GM21786 (cell line): ENCODE measurements at regions not wholly inside any gene's neighbourhood (a gene's known extent, or its start where the extent isn't known, plus 50 kb on each side); places are given as distances from the start of the nearest gene placed in this dataset.

Experiments used
- ATAC-seq: cut with Tn5 transposase; IDR thresholded peaks from one replicate; pipeline ENCODE4 v1.9.1; 2021; ENCODE audit not compliant: unreplicated experiment

DNA sequence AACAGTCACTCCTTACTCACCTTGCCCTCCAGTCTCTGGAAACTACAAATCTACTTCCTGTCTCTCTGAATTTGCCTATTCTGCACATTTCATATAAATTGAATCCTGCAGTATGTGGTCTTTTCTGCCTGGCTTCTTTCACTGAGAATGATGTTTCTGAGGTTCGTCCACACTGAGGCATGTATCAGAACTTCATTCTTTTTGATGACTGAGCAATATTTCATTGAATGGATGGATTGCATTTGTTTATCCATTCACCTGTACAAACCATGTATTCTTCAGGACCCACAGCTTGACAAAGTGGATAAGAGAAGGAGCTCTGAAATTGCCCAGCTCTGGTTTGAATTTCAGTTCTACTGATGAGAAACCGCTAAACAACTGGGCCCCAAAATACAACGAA lies 118.9 kb upstream of the ARRDC4 start:
- no peak for ATAC-seq

DNA sequence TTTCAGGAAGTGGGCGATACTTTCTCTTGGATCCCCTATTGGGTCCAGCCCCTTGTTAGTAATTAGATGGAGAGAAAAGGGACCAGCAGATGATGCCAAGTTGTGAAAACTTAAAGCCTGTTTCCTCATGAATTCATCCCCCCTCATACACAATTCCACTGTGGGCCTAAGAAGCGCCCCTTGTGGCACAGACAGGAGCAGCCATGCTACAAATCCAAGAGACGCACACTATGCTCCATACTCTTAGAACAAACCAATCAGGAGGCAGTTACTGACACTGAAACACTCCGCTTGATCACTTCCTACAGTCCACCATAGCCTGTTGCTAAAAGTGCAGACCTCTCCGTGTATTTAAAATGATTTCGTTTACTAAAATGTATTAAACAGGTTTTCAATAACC lies 111.3 kb upstream of the ARRDC4 start:
- no peak for ATAC-seq

DNA sequence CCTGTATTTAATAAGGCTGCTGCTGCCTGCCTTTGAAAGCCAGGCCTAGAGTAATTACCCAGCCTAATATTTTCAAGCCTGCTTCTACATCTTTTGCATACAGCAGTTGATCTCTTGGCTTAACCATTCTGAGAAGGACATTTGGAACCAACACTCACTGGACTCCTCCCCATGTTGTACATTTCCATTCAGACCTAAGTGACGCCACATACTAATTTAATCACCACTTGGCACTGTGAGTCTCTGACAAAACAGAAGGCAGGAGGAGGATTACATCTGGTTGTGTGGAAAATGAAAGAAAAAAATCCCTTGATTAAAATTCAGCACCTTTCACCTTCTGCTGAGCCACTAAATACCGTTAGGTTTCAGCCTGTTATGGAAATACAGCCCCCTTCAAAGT lies 102.2 kb upstream of the ARRDC4 start:
- ATAC-seq: no peak

DNA sequence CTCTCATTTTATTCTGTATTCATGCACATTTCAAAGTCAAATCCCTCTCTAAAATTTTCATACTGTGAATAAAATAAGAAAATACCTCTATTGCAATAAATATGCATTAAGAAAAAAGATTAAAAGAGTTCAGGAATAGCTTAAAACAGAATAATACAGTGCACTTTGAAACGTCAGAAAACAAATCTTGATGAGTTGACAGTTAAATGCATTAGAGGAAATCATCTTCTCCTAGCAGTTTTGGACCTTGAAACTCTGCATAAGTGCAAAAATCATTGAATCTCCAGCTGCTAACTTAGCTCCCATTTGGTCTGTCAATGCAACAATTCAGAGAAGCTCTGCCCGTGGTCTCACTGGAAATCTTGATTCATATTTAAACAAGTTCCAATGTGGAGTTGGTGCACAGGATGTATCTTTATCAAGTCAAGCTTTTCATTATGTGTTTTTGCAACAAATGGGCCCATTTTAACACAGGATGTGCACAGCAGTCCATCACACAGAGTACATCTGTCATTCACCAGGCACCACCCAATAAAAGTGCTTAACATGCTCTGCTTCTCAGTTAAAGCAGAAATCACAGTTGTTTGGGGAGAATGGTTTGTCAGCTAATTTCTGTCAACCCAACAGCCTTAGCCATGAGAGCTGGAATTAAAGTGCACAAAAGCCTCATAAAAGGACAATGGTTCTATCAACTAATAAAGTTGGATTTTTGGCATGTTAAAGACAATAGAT lies 98.8 kb upstream of the ARRDC4 start:
- ATAC-seq: no peak

DNA sequence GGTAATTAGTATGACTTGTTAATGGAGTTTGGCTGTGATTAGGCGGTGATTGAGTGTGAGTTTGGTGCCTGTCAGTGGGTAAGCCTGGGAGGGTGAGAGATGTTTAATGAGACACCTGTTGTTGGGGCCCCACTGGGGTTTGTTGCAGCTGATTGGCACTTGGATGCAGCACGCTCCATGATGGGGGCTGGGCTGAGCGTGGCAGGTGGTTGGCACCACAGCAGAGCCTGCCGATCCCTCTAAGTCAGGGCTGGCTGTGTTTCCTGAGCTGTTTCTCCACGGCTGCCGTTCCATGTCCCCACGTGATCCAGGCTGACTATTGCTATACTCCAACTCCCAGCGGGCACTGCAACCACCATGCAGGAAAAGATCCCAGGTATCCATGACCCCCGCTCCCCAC lies 93.5 kb upstream of the ARRDC4 start:
- ATAC-seq: no peak

DNA sequence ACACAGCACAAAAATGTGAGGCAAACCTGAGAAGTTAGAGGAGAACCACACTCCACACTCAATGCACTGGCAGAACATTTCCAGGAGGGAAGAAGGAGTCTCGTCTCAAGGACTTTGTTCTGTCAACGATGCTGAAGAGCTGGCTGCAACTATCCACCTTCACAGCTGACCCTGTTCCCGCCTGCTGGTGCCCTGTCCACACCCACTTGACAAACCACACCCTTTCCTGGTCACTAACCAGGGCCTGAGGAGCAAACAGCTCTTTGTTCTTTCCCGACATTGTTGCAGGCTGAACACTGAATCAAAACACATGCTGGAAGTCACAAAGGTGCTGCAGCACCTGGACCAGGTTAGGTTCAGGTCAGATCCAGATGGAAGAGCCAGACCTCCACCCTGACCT lies 92.6 kb upstream of the ARRDC4 start:
- ATAC-seq: no peak

DNA sequence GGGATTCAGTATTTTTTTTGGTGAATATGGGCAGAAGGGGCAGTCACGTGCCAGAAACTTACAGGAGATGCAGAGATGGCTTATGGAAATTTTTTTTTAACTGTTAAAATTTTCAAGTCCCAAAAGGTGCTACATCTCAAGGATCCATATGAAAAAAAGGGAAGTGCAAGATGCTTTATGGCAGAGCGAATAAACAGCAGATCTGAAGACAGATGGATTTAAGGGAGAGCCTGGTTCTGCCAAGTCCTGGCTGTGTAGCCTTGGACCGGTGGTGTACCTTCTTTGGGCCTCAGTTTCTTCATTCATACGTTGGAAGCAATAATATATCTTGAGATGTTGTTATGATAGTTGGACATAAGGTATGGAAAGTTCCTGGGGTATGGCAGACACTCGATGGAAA lies 91.5 kb upstream of the ARRDC4 start:
- ATAC-seq: no peak

DNA sequence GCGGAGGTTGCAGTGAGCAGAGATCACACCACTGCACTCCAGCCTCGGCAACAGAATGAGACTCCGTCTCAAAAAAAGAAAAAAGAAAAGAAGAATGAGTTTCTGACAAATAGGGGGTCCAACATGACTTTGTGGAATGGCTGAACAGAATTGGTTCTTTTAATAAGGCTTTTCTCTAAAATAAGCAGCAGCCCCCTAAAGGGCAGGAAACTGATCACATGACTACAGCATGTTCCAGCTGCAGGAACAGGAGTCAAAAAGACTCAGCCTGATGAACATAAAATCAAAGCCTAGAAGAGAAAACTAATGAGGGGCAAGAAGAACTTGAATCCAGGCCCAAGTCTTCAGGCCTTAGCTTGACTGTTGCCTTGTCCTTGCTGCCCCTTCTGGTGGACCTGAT lies 89.7 kb upstream of the ARRDC4 start:
- no peak for ATAC-seq

DNA sequence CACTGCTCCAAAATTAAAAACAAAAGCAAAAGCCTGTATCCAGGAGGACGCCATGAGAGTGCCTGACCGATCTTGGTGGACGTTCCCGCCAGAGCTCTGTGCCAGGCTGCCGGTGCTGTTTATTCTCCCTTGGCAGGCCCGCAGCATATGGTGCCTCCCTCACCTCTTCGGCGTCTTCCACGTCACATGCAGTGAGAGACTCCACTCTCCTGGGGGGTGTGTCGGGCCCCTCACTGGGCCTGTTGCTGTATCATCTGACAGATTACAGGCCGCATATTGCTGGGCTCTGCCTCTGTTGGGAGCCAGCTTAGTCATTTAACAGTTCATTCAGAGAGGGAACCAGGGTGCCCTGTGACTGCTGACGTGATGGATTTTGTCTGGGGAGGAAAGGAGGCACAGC lies 86.4 kb upstream of the ARRDC4 start:
- ATAC-seq: no peak

DNA sequence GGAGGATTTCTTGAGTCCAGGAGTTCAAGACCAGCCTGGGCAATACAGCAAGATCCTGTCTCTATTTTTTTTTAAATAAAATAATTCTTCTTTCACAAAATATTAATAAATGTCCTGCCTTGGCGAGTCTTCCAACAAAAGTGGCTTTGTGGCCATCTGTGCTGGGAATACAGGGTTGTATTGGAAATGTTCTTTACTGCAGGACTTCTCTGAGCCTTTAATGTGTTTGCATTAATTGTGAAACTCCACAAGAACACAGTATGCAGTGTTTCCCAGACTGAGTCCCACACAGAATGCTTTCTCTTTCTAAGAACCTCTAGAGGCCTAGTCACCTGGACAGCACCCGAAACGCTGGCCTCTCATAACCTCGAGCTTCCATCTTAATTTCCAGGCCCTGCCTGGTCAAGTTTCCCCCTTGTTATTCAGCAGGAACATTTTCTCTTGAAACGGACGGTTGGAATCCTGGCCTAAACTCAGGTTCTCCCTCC lies 85.4 kb upstream of the ARRDC4 start:
- ATAC-seq: no peak

DNA sequence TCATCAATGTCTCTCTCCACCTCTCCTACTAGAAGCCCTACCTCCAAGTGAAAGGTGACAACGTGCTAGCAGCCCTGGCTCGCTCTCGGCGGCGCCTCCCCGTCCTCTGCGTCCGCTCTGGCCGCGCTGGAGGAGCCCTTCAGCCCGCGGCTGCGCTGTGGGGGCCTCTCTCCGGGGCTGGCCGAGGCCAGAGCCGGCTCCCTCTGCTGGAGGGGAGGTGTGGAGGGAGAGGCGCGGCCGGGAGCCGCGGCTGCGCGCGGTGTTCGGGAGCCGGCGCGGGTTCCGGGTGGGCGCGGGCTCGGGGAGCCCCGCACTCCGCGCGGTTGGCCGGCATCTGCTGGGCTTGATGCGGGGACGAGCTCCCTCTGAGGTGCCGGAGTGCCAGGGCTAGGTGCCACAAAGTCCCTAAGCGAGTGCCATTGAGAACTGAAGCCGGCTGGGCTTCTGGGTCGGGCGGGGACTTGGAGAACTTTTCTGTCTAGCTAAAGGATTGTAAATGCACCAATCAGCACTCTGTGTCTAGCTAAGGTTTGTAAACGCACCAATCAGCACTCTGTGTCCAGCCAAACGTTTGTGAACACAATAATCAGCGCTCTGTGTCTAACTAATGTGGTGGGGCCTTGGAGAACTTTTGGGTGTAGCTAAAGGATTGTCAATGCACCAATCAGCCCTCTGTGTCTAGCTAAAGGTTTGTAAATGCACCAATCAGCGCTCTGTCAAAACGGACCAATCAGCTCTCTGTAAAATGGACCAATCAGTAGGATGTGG lies 84.8 kb upstream of the ARRDC4 start:
- no peak for ATAC-seq

DNA sequence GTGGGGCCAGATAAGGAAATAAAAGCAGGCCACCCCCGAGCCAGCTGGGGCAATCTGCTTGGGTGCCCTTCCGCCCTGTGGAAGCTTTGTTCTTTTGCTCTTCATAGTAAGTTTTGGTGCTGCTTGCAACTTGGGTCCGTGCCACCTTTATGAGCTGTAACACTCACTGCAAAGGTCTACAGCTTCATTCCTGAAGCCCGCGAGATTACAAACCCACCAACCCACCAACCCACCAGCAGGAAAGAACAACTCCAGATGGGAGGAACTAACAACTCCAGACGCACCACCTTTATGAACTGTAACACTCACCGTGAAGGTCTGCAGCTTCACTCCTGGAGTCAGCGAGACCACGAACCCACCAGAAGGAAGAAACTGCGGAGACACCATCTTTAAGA lies 84.2 kb upstream of the ARRDC4 start:
- ATAC-seq: no peak

DNA sequence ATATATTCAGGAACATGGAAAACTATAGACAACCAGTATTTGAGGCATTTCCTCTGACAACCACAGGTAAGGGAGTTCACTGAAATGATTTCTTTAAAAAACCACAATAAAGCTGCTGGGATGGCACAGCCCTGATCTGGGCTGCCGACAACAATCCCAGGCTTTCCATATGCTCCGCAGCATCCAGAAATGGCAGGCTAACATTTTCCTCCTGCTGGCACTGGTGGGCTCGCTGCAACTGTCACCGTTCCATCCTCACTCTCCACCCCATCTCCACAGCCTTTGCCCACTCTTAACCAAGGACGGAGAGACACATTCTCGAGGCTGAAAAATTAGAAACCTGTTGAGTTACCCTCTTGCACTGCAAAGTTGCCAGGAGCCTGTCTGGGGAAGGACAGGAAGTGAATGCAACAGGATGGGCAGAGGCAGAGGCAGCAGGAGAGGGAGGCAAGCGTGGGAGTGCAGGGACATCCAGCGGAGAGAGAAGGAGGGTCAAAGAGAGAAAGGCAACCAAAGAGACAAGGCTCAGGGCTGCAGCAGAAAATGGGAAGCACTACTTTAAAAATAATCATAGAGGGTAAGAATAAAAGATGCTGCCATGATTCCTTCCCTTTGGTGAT lies 79.0 kb upstream of the ARRDC4 start:
- no peak for ATAC-seq

DNA sequence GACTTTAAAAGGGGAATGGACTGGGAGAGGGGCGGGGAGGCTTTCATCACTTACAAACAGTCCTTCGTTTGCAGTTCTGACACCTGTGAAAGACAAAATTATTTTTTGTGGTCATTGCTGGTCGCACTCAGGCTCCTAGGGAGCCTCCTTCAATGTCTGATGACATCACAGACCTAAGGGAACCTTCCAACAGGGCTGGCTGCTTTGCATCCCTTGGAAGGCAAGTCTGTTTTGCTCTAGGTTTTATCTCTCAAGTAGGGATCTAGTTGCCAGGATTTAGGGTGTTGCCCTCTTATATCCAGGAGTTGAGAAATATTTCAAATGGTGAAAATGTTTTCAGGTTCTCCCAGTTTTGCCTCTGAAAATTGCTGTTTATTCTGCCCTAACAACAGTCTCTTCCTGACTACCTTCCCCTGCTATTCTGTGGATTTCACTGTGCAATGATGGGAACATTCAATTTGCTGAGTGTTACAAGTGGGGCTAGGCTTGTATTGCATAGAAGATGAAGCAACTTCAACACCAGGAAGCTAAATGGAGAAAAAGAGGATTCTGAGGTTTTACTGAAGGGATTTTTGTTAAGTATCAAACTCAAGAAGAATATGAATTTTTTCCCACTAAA lies 75.9 kb upstream of the ARRDC4 start:
- no peak for ATAC-seq

DNA sequence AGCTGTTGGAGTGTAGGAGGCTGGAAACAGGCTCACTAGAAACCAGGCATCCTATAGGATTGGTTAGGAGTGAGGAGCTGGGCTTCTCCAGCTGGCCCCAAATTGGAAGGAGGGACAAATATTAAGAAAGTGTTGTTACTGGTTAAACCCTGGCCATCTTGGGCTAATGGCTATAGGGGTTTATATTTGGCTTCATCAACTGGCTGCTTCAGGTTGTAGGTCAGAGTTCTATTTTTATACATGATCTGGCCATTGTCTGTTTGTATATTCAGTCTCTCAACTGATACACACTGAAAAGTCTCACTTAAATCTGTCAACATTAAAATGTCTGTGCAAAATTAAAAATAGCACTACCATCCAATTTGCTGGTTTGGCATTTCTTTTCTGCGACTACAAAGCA lies 70.2 kb upstream of the ARRDC4 start:
- no peak for ATAC-seq

DNA sequence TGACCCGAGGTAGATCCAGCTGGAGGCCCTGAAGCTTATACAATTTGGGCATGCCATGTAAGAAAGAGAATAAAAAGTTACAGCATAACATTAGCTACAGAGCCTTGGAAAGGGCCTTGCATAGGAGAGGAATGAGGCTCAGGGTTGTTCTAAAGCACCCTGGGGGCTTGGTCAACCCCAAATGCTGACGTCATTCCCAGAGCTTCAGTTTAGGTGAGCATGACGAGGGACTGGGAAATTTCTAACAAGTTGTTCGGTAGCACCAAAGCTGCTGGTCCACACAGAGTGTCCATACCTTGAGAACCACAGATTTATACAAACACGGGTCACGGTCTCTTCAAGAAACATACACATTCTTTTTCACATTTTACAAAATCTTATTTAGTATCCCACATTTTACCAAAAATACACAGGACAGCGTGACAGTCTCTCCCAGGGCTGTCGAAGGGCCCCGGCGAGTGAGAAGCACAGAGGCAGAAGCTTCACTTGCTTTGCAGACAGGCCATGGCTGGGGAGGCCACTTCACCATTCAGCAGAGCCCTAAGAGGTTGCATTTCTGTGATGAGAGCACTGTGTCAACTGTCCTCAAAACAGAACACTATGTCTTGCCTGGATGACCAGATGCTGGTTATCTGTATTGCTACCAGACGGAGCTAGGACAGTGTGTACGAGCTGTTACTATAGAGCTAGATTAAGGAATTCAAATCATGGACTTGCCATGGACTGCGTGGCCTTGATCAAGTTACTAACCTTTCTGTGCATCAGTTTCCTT lies 68.2 kb upstream of the ARRDC4 start:
- ATAC-seq: no peak

DNA sequence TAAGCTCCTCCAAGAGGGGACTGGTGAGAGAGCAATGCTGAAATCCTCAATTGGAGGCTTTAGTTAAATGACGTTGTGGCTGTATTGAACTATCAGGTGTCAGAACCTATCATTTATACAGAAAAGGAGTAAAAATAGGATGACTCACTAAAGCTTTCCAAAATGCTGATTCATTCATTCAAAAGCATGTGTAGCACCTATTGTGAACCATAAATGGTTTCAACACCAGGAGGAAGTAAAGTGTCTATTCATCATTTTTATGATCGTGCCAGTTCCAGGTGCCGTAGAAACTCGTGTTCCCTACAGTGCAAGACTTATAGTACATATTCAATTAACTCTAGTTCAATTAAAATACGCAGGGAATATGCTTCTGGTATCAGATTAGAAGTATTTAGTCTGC lies 66.5 kb upstream of the ARRDC4 start:
- ATAC-seq: no peak

DNA sequence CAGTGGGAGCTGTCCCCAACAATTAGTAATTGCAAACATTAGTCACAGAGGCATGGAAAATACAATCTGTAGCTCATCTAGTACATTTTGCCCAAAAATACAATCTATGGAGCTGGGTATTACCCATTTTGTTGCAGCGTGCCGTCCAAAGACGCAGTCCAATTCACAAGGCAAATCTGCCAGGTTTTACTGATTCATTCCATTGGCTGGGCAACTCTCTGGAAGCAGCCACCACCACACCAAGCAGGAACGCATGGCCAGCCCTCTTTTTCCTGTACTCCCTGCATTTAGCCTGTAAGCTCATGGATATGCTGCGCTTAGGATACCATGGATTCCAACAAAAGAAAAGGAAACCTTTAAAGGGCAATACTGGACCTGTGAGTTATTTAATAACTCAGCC lies 60.5 kb upstream of the ARRDC4 start:
- ATAC-seq: no peak

DNA sequence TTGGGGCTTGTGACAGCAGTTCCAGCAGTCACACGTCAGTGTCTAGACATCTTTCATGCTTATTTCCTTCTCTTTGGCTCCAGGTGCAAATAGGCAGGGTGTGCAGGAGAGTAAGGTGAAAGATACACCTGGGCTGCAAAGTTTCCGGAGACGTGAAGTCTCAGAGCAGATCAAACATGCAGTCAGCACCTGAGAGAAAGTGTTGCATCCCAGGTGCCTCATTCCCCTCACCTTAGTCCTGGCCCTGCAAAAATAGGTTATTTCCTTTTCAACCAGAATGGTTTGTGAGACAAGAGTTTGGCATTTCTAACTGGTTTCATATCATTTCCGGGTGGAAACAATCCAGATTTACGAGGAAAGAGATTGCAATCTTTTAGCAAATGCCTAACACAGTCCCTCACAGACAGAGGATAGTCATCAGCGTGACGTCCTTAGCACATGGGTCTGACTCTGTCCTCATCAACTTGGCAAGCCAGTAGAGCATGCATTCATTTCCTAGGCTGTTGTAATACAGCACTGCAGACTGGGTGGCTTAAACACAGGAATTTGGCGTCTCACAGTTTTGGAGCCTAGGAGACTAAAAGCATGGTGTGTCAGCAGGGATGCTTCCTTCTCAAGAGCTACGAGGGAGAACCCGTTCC lies 58.2 kb upstream of the ARRDC4 start:
- ATAC-seq: no peak

DNA sequence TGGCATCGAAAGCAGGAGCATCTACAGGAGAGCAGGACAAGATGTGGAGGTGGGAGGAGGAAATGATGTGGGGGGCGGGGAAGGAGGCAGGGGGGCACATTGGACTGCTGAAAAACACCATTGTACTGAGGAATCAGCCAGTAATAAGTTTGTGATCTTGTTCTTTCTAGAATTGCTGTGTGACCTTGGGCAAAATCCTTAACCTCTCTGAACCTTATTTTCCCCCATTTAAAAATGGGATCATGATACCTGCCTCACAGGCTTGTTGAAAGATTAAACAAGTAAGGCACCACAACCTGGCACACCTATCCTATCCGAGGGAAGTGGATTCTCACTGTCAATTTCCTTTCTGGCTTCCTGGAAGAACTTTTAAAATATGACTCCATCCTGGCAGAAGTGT lies 56.9 kb upstream of the ARRDC4 start:
- ATAC-seq: no peak
